Fibroblast of lung (primary cell): ENCODE measurements at regions not wholly inside any gene's neighbourhood (a gene's known extent, or its start where the extent isn't known, plus 50 kb on each side); places are given as distances from the start of the nearest gene placed in this dataset.

Experiments
- EZH2 ChIP-seq: IDR thresholded peaks from 2 replicates; pipeline ENCODE4 v1.5.1; 2012; ENCODE audit warnings: low read length, control low read depth, mild to moderate bottlenecking; ENCODE audit errors: missing control alignments
- TF ChIP-seq, protein P1 (sequence below), 2 donors: IDR thresholded peaks in 1 of 2; conservative IDR thresholded peaks in 1 of 2; 1 replicate in 1 of 2; 2 replicates in 1 of 2; pipeline ENCODE4 v1.5.1; 2011 to 2012; ENCODE audit warnings: low read length in 2 of 2, control low read depth in 1 of 2, inconsistent platforms in 1 of 2, low read depth in 1 of 2, mild to moderate bottlenecking in 1 of 2

DNA sequence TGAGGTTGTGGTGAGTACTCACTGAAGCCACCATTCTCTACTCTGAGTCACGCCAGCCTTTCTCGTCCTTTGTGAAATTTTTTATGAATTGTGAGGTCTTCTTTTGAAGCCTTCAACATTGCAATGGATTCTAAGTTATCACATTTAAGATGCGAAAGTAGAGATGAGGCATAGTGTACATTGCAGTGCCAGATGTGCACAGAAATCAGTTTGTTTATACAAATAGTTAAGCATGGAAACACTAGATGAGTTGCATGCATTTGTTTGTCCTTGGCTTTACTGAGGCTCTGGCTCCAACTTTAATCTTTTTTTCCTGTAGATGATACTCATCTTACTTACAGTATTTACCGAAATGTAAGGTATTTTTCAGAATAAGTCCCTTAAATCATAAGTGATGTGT, 453.7 kb upstream of the RIOK2 start:
- TF ChIP-seq, protein P1, sequence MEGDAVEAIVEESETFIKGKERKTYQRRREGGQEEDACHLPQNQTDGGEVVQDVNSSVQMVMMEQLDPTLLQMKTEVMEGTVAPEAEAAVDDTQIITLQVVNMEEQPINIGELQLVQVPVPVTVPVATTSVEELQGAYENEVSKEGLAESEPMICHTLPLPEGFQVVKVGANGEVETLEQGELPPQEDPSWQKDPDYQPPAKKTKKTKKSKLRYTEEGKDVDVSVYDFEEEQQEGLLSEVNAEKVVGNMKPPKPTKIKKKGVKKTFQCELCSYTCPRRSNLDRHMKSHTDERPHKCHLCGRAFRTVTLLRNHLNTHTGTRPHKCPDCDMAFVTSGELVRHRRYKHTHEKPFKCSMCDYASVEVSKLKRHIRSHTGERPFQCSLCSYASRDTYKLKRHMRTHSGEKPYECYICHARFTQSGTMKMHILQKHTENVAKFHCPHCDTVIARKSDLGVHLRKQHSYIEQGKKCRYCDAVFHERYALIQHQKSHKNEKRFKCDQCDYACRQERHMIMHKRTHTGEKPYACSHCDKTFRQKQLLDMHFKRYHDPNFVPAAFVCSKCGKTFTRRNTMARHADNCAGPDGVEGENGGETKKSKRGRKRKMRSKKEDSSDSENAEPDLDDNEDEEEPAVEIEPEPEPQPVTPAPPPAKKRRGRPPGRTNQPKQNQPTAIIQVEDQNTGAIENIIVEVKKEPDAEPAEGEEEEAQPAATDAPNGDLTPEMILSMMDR (conservative IDR thresholded peaks at IDR 0.05 in 1 of 2, IDR thresholded peaks at IDR 0.05 in 1 of 2; ENCODE audit: low read depth in 1 of 2, low read length in 2 of 2), result no peak
- TF ChIP-seq EZH2, result no peak
